ENCODE measurements at regions not wholly inside any gene's neighbourhood (a gene's known extent, or its start where the extent isn't known, plus 50 kb on each side); places are given as distances from the start of the nearest gene placed in this dataset.
"Not testable (repeated sequence)": the region's sequence is repeated elsewhere in the genome, so short reads cannot be mapped to it uniquely, and the experiment has no call there.

- TF ChIP-seq SP1 (CRISPR knock-in tag; conservative IDR thresholded peaks at IDR 0.05) = no peak
- no peak for TF ChIP-seq TCF7 (CRISPR knock-in tag; IDR thresholded peaks at IDR 0.05; ENCODE audit: low read depth)
- TF ChIP-seq FOXJ3 (CRISPR knock-in tag; IDR thresholded peaks at IDR 0.05; ENCODE audit: borderline replicate concordance) = no peak
- no peak for TF ChIP-seq ZNF138 (CRISPR knock-in tag; conservative IDR thresholded peaks at IDR 0.05)
- no peak for TF ChIP-seq TP53 (CRISPR knock-in tag; IDR thresholded peaks at IDR 0.05)
- TF ChIP-seq E2F1 (CRISPR knock-in tag; IDR thresholded peaks at IDR 0.05) = no peak
- no peak for TF ChIP-seq ZBTB21 (CRISPR knock-in tag; IDR thresholded peaks at IDR 0.05; ENCODE audit: borderline replicate concordance)
- no peak for TF ChIP-seq NR1H2 (CRISPR knock-in tag; IDR thresholded peaks at IDR 0.05)
- no peak for TF ChIP-seq ESRRA (CRISPR knock-in tag; IDR thresholded peaks at IDR 0.05; ENCODE audit: borderline replicate concordance)
Measured at GRCh38 chr5:3153226-3153858, 401.9 kb upstream of the IRX2 start (continued).

GRCh38 chr5:3149899-3150298 lies 398.4 kb upstream of the IRX2 start:
- H3K27ac Mint-ChIP-seq = no peak overlapping the region
- POLR2A ChIA-PET = no interaction called here
- no peak for ATAC-seq
- no peaks in the 10 kb centered on the region; the same call in 1 of the 2 replicates for H3K27me3 Mint-ChIP-seq (ENCODE audit: low read depth)
- H3K4me1 Mint-ChIP-seq = peaks cover 5% of the 10 kb centered on the region
- TF ChIP-seq SP1 (CRISPR knock-in tag; conservative IDR thresholded peaks at IDR 0.05) (no peak), ESRRA (CRISPR knock-in tag; IDR thresholded peaks at IDR 0.05; ENCODE audit: borderline replicate concordance) (no peak), ZNF317 (CRISPR knock-in tag; IDR thresholded peaks at IDR 0.05; ENCODE audit: borderline replicate concordance, low read depth) (no peak), SMAD3 (CRISPR knock-in tag; IDR thresholded peaks at IDR 0.05; ENCODE audit: borderline replicate concordance) (no peak), NFYB (CRISPR knock-in tag; conservative IDR thresholded peaks at IDR 0.05; ENCODE audit: low read depth) (no peak), OVOL2 (CRISPR knock-in tag; IDR thresholded peaks at IDR 0.05; ENCODE audit: borderline replicate concordance) (no peak), ARID4B (CRISPR knock-in tag; IDR thresholded peaks at IDR 0.05; ENCODE audit: borderline replicate concordance) (no peak), SMAD4 (CRISPR knock-in tag; IDR thresholded peaks at IDR 0.05) (no peak), CTCF (IDR thresholded peaks at IDR 0.05) (no peak), ZNF219 (CRISPR knock-in tag; IDR thresholded peaks at IDR 0.05; ENCODE audit: borderline replicate concordance) (no peak)
- CTCF ChIA-PET = no interaction called here
- H3K4me3 Mint-ChIP-seq = no peak overlapping the region
- DNase-seq (ENCODE audit: low spot score) = no peak
- H3K9me3 Mint-ChIP-seq = peaks cover 7% of the 10 kb centered on the region; the same call in 1 of the 2 replicates
- no peaks in the 10 kb centered on the region; the same call in 1 of the 2 replicates for H3K36me3 Mint-ChIP-seq

- ATAC-seq; POLR2A ChIA-PET; H3K4me1 Mint-ChIP-seq; H3K36me3 Mint-ChIP-seq; H3K27me3 Mint-ChIP-seq (ENCODE audit: low read depth); DNase-seq (ENCODE audit: low spot score); H3K9me3 Mint-ChIP-seq; CTCF ChIA-PET; H3K4me3 Mint-ChIP-seq; H3K27ac Mint-ChIP-seq: not testable (repeated sequence)
Measured at GRCh38 chr5:3147405-3147804, 395.9 kb upstream of the IRX2 start.

All from WTC11 (cell line).